ENCODE measurements at regions not wholly inside any gene's neighbourhood (a gene's known extent, or its start where the extent isn't known, plus 50 kb on each side); places are given as distances from the start of the nearest gene placed in this dataset.
"Not testable (repeated sequence)": the region's sequence is repeated elsewhere in the genome, so short reads cannot be mapped to it uniquely, and the experiment has no call there.

DNA sequence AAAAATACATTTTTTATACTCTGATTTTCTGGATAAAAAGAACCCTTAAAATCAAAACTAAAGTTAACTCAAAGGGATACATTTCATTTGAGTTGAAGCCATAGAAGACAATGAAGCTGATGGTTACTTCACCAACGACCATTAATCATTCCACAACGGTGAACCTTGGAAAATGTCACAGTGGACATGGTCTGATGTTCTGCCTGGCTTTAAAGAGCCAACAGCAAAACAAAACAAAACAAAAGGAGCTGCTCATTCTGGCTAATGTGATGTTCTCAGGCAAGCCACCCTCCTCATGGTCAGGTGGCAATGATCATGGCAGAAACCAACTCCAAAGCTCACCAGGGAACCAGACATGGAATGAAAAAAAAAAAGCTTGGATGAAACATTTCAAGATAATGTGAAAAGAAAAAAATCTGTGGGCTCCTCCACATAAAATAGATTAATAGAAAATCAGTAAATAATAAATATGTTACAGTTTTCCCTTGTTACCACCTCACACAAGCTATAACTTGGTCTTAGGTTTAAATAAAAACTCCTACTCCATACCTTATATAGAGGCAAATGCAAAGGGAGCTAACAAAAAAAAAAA lies 90.1 kb upstream of the SERTAD2 start:
- no peak for DNase-seq (ENCODE audit: low spot score)

DNA sequence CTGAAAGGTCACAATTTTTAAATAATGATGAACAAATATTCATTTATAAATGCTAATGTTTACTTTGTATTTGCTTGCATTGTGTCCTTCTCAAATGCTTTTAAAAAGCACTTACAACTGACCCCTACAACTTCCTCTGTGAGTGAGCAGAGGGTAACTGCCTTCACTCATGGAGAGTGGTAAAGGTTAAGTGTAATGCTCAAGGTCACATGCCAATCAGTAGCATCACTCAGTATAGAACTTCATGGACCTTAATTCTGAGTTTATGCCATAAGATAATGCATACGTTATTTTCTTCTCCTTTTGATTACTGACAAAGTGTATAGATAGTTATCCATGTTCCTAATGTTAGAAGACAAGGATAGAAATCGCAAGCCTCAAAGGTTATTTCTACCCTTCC lies 91.8 kb upstream of the SERTAD2 start:
- DNase-seq (ENCODE audit: low spot score): no peak

DNA sequence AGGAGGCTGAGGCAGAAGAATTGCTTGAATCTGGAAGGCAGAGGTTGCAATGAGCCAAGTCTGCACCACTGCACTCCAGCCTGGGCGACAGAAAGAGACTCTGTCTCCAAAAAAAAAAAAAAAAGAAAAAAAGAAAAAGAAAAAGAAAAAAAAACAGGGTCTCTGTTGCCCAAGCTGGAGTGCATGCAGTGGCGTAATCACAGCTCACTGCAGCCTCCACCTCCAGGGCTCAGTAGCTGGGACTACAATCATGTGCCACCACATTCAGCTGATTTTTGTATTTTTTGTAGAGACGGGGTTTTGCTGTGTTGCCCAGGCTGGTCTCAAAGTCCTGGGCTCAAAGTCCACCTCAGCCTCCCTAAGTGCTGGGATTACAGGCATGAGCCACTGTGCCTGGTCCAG lies 94.0 kb upstream of the SERTAD2 start:
- not testable (repeated sequence) for DNase-seq (ENCODE audit: low spot score)

DNA sequence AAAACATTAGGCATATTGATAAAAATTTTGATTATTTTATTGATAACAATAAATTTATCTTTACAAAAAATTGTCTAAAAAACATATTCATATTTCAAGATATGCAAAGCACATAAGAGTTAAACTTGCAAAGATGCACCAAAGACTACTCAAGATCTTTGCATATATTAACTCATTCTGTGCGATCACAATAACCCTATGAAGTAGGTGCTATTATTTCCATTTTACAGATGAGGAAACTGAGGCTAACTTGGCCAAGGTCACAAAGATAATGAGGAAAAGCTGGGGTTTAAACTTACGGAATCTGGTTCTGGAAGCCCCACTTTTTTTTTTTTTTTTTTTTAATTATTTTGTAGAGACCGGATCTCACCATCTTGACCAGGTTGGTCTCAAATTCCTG lies 94.4 kb upstream of the SERTAD2 start:
- no peak for DNase-seq (ENCODE audit: low spot score)

DNA sequence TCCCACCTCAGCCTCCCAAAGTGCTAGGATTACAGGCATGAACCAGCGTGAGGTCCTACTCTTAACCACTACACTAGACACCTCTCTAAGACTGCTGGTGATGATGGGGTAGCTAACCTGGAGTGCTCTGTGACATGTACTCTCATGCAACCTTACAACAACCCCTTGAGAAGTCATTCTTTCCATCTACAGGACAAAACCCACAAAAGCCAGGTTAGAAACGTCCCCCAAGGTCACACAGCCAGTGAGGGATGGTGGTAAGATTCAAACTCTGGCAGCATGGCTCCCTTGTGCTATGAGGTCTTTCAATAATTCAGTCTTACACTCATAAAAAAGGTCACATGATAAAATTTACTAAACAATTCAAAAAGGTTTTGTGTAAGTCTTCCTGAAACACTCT lies 94.8 kb upstream of the SERTAD2 start:
- DNase-seq (ENCODE audit: low spot score): no peak

DNA sequence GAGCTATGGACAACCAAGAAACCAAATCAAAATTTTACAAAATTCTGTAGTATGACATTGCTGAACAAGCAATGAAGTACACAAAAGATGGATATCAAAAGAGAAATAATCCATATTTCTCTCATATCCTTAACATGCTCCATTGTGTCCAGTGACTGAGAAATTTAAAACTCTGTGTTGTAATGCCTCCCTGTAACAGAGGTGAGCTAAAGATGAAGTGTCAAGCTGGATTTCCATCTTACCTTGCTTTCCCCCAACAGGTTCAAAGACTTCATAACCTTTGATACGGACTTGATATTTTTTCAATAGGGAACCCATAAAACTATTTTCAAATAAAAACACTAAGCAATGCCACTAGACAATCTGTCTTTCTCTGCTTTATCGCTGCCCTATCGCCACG lies 95.7 kb upstream of the SERTAD2 start:
- no peak for DNase-seq (ENCODE audit: low spot score)

DNA sequence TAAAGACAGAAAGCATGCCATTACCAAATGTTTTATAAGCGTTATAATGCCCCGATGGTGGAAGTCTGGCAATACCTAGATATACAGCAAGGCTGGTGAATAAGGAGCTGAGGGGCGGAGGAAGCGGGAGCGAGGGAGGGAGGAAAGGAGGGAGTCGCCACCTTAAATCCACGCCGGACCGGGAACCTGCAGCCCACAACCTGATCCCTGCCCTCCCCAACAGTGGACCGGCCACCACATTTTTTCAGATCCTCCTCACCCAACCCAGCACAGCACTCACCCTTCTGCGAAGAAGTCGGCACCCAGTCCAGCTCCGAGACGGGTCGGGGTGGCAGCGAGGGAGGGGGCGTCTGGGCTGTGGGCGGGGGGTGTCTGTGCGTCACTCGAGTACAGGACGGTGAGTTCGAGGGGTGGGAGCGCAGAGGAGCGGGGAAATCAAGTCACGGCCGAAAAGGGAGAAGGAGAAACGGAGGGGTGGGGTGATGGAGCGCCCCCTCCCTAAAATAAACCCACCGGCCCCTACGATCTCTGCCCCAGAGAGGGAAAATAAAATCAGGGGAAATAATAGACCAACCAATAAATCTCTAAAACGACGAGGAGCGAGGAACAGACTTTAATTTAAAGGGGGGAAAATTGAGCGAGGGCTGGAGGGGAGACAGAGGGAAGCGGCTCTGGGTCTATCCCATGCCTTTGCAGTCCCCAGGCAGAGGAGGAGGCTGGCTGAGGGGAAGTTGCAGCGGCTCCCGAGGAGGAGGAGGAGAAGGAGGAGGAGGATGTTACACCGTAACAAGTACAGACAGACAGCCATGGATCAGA lies 96.5 kb upstream of the SERTAD2 start:
- DNase-seq (ENCODE audit: low spot score): no peak

DNA sequence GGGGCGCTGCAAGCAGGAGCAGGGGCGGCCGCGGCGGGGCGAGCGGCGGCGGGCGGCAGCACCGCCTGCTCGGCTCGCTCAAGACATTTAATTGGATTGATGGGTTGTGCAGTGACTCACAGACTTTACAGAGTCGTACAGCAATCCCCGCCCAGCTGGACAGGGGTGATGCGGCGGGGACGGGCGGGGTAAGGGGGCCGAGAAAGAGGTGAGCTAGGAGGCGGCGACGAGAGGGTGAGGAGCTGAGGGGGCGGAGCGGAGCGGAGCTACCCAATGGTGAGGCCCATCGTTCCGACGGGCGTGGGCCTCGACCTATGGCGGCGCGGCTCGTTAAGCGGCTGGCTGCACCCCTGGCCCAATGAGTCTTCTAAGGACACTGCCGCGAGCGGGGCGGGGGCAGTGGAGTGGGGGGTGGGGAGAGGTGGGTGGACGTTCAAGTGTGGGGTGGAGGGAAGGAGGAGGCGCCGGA lies 97.1 kb upstream of the SERTAD2 start:
- peak; percentile 99 for DNase-seq (ENCODE audit: low spot score)

DNA sequence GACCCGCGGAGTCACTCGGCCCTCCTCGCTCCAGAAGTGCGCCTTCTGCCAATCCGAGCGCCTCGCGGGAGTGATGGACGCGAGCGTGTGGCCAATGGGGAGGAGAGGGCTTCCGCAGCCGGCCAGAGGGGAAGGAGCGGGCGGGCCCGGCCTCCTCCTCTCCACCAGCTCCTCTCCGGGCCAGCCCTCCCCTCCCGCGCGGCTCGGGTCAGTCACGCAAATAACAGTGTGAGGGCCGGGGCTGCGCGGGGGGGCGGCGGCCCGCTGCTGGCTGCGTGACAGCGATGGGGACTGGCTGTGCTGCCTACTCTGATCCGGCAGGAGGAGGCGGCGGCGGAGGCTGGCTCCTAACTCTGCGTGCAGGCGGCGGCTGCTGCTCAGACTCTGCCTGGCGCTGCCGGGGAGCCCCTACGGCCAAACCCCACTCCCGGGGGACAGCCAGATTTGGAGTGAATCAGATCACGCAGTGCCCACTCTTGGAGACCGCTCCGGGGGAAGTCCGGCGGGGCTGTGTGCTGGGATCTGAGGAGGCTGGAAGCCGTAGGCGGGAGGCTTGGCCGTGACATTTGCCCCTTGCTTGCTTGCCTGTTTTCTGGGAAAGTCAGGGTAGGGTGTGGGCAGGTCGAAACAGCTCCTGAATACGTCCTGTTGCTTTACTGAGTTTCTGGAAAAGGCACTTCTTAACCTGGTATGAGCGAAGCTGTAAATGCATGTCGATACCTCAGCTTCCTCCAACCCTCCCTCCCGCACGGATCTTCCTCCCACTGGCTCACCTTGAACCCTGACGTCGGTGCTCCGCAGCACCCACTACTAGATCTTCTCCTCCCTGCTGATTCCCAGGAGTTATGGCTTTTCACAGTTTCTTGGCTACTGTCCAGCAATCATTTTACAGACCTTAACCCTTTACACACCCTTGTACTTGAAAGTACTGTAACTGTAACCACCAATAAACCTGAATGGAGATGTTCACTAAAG lies 97.9 kb upstream of the SERTAD2 start:
- DNase-seq (ENCODE audit: low spot score): peak; percentile 38

DNA sequence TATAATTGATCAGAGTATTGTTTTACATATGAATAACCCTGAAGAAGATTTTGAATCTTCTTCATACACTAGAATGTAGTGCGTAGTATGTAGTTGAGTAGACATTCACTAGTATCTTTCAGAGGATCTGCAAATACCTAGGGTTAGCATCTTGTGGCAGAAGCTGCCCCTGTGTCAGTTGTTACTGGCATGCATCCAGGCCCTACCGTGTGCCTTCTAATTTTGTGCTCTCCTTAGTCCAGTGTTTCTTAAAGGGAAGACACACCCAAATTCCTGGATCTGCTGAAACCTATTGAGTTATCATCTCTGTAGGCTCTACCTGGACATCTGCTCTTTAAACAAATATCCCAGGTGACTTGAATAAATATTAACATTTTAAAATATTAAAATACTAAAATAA lies 99.7 kb upstream of the SERTAD2 start:
- no peak for DNase-seq (ENCODE audit: low spot score)

DNA sequence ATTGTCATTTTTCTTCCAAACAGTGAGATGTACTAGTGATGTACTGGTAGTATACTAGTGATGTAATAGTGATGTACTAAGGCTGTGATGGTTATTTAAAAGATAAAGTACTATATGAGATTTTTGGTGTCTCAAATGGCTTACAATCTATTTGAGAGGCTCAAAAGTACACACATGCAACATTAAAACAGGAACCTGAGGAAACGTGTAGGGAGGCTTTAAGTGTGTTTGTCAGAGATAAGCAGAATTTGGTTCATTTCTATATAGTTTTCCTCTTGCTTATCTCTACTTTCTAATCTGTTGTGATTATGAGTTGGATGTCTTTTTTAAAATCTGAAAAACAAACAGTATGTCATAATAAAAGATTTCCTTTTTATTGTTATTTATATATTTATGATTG lies 100.9 kb upstream of the SERTAD2 start:
- DNase-seq (ENCODE audit: low spot score): no peak

DNA sequence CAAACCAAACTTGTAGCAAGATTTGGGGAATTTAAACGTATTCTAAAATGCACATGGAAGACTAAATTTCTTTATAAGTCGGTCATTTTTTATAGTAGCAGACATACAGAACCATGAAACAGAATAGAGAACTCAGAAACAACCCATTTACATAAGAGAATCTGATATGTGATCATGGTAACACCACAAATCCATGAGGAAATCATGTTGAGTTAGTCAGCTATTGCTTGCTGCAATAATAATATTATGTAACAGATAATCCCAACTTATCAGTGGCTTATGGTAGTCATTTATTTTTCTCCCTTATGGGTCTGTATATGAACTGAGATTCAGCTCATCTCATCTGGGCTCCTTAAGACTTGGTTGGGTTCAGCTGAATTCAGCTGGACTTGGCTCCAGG lies 103.4 kb upstream of the SERTAD2 start:
- DNase-seq (ENCODE audit: low spot score): no peak

DNA sequence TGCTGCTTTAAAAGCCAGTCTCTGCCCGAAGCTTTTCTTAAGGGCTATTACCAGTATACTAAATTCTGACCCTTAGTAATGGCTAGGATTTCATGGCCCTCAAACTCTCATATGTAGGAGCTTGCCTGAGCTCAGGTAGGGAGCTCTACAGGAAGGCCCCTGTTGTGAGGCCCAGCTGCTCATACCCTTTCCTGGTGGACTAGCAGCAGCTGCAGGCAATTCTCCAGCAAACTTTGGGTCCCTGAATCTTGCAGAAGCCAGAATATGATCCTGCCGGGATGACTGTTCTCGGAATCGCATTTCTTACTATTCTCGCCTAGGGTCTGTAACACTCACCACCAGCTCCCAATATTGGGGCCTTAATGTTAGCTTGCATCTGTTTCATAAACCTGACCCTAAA lies 106.4 kb upstream of the SERTAD2 start:
- DNase-seq (ENCODE audit: low spot score): no peak

DNA sequence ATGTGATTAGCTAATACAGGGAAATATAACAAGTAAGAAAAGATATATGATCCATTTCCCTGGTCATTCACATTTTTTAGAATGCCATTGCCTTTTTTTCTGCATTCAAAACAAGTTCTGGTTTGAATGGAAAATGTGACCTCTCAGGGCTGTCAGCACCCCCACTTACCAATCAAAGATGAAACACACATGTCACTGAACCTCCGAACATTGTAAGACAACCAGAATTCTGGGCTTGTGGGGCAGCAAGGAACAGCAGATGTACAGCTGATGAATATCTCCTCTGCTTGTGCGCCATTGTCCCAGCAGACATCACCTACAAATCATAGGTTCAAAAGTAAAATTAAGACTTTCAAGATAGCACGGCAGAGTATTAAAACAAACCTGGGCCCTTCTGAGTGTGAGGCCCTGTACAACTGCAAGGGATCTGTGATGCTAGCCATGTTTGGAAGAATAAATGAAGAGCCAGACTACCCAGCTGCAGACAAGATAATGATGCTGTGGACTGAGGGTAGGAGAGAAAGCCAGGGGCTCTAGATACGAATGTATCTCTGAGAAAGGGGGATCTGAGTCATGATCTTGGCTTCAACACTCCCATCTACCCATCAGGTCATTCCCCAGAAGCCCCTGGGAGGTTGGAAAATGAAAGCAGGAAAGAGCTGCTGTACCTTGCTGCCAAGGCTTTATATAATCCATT lies 108.7 kb upstream of the SERTAD2 start:
- DNase-seq (ENCODE audit: low spot score): no peak

DNA sequence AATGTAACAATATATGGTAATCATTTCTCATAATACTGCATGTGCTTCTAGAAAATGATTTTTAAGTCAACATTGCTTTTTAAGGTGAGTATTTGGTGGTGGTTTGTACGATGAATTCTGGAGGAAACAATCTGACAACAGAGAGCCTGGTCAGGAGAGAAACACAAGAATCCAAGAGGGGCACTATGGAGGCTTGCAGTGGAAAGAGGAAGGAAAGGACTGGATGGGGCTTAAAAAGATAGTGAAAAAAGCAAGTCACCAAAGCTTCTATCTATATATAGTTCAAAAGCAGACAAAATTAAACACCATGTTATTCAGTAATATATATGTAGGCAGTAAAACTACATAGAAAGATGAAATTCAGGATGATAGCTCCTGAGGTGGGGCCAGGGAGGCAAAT lies 109.4 kb upstream of the SERTAD2 start:
- DNase-seq (ENCODE audit: low spot score): no peak

DNA sequence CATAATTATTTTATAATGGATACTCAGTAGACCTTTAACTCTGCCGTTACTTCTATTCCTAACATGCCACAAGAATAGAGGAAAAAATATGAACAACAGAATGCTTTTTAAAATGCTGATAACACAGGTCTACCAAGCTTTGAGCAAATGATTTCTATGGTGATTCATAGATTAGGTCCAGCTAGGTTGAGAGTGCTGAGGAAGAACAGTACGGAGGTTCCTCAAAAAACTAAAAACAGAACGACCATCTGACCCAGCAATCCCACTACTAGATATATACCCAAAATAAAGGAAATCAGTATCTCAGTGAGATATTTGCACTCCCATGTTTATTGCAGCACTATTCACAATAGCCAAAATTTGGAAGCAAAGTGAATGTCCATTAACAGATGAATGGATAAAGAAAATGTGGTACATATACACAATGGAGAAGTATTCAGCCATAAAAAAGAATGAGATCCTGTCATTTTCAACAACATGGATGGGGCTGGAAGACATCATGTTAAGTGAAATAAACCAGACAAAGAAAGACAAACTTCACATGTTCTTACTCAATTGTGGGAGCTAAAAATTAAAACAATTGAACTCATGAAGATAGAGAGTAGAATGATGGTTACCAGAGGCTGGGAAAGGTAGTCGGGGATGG lies 111.6 kb upstream of the SERTAD2 start:
- no peak for DNase-seq (ENCODE audit: low spot score)

DNA sequence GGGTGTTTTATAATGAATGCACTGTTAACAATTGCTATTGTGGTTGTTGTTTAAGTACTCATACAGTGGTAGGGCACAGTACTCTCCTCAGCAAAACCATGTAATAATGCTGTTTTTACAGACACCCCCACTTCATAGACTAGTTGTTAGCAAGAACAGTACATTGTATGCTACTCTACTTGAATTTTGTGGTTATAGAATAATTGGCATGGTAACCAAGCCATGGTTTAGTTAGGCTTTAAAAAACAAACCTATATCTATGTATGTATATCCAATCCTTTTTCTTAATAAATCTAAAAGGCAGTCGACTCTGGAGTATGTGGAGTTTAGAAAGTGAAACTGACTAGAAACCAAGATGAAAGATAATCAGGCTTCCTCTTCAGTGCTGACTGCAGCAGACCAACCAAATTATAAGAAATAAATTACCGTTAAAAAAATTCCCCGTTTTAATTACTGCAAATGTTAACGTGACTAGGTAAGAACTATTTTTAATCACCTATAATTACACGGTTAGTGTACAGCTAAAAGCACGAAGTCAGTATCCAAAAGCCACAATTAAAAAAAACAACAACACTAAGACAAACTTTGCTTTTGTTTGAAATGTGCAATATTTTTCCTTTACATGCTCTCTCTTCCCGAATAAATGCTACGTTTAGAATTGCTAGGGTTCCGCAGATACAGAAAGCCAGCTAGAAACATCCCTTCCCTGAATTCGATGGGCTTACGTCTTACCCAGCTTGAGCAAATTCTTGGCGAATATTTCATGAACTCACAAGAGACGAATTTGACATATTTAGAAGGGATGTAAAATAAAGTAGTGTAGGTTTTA lies 113.3 kb upstream of the SERTAD2 start:
- DNase-seq (ENCODE audit: low spot score): no peak

DNA sequence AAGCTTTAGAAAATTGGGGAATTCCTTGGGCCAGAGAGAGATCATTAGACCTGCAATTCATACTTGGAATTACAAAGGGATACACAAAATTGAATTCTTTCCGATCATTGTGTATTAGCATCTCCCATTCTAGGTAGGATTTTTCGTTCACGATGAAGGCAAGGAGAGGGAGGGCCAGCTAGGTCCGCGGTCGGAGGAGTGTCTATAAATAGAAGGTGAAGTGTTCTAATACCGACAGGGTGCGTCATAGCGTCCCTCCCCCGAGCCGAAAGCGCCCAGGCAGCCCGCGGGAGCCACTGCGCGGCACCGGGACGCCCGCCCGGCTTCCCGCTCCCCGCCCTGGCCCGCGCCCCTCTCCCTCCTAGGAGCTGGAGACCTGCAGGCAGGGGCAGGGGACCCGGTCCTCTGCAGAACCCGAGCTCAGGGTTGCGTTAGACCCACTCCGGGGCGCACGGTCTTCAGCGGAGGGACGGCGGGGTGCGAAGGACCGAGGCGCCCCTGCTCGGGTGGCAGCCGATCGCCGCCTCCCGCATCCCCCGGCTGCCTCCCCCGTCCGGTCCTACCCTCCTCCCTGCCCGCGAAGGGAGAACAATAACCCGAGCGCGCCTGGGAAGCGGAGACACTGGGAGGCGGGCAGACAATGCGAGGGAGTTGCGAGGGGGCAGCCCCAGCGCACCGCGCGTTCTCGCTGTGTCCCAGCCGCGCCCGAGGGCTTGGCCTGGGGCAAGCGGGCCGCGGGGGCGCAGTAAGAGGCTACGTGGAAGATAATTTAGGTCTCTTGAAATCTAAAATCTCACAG lies 114.2 kb upstream of the SERTAD2 start:
- DNase-seq (ENCODE audit: low spot score): peak; percentile 88

DNA sequence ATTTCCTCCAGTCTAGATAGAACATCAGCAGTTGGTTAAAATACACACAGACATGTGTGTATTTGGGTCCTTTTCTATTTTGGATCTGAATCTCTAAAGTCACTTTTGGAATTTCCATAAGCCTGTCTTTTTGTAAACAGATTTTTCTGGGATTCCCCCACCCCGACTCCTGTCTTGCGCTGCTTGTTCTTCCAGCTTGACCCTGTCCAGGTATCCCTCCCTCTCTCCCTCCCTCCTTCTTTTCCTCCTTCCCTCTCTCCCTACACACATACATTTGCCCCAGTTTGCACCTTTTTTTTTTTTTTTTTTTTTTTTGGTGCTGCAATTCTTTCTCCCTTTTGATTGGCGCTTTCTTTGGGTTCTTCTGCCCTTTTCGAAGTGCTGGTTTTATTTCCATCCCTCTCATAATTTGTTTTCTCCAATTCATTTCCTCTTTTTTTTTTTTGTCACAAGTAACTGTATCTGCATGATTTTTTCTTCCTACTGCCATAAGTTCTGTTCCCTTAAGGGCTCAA lies 114.8 kb upstream of the SERTAD2 start:
- no peak for DNase-seq (ENCODE audit: low spot score)

All from mucosa of gallbladder (tissue), 1 donor.